K562 (cell line): ENCODE measurements at regions not wholly inside any gene's neighbourhood (a gene's known extent, or its start where the extent isn't known, plus 50 kb on each side); places are given as distances from the start of the nearest gene placed in this dataset.

ENCODE experiments used
- ATAC-seq: fragments of 200-7000 bp; cut with Tn5 transposase; 3 replicates; pipeline ENCODE4 v1.9.1; 2020; ENCODE audit warnings: moderate library complexity
- BruUV-seq: library from RNA; stranded (reverse); fragments of 400-500 nt; replicated peaks from 2 replicates; lab custom pipeline; 2021; lab: Mats Ljungman, UMichigan
- CTCF ChIA-PET: fragments of 300-600 bp; formaldehyde crosslinking; extraction: SDS; loops from one replicate; lab custom pipeline; 2021; ENCODE audit warnings: low intra/inter-chr PET ratio; lab: Yijun Ruan, JAX
- POLR2A ChIA-PET: fragments of 300-600, 350-650 bp; sonication (Branson Sonifier 250); formaldehyde crosslinking; extraction: SDS; loops from one replicate; lab custom pipeline; 2021; ENCODE audit warnings: antibody characterized with exemption, inconsistent platforms; lab: Yijun Ruan, JAX
- DNase-seq, 4 experiments: peaks; one replicate each; pipeline versions ENCODE4 v3.0.0 to v3.0.0-alpha.2; 2011 to 2018; ENCODE audit warnings: low spot score in 3 of 4, mixed read lengths in 3 of 4; ENCODE audit errors: extremely low read depth in 1 of 4
- FAIRE-seq: peaks from 2 replicates; lab custom pipeline; 2011; peaks lifted over from hg19 to GRCh38; lab: Jason Lieb, UNC
- H2AFZ ChIP-seq: 2 replicates; pipeline ENCODE4 v1.6.0; 2011; ENCODE audit warnings: low read depth, low read length, control low read depth, inconsistent platforms
- H3K27ac ChIP-seq: fragments of 200-600 bp; 3 replicates; pipeline ENCODE4 v1.8.0; 2011; ENCODE audit warnings: low read depth, mild to moderate bottlenecking, control low read depth, inconsistent platforms, low read length, moderate library complexity, mixed read lengths; ENCODE audit errors: extremely low read depth
- H3K27me3 ChIP-seq, 2 experiments: fragments of 300-600 bp in 1 of 2; 2 replicates in 1 of 2; 3 replicates in 1 of 2; pipeline versions ENCODE4 v1.6.0 to v1.8.0; 2011; ENCODE audit warnings: inconsistent platforms in 2 of 2, low read length in 2 of 2, mild to moderate bottlenecking in 1 of 2, mixed read lengths in 1 of 2, moderate library complexity in 1 of 2; ENCODE audit not compliant: control insufficient read depth in 2 of 2, insufficient read depth in 2 of 2
- H3K36me3 ChIP-seq: fragments of 300-600 bp; 3 replicates; pipeline ENCODE4 v1.8.0; 2011; ENCODE audit warnings: mild to moderate bottlenecking, low read length, inconsistent platforms; ENCODE audit not compliant: control insufficient read depth, insufficient read depth
- H3K4me1 ChIP-seq, 2 experiments: fragments of 200-600 bp in 1 of 2; replicated peaks in 1 of 2; 2 replicates in 1 of 2; 3 replicates in 1 of 2; pipeline versions ENCODE4 v1.5.1 to v1.8.0; 2011; ENCODE audit warnings: inconsistent platforms in 2 of 2, low read length in 2 of 2, mild to moderate bottlenecking in 1 of 2, mixed read lengths in 1 of 2, moderate library complexity in 1 of 2; ENCODE audit not compliant: control insufficient read depth in 2 of 2, insufficient read depth in 2 of 2
- H3K4me2 ChIP-seq: 2 replicates; pipeline ENCODE4 v1.6.1; 2011; ENCODE audit warnings: low read length, control low read depth, inconsistent platforms, mixed read lengths; ENCODE audit not compliant: insufficient read depth
- H3K4me3 ChIP-seq: fragments of 200-600 bp; sonication (generic), shearing (Covaris generic); 2 replicates; pipeline ENCODE4 v1.5.1; 2016; ENCODE audit warnings: control low read depth, inconsistent platforms
- H3K79me2 ChIP-seq: fragments of 200-600 bp; 3 replicates; pipeline ENCODE4 v1.8.0; 2011; ENCODE audit warnings: low read length, inconsistent platforms; ENCODE audit not compliant: control insufficient read depth, insufficient read depth
- H3K9ac ChIP-seq, 2 experiments: 2 replicates each; pipeline versions ENCODE4 v1.6.0 to v1.6.1; 2011; ENCODE audit warnings: low read depth in 2 of 2, low read length in 2 of 2, control low read depth in 1 of 2, inconsistent platforms in 1 of 2, mild to moderate bottlenecking in 1 of 2, mixed read lengths in 1 of 2; ENCODE audit not compliant: insufficient read depth in 1 of 2
- H3K9me1 ChIP-seq: one replicate; pipeline ENCODE4 v1.6.0; 2011; ENCODE audit warnings: inconsistent platforms, mild to moderate bottlenecking, low read length, moderate library complexity; ENCODE audit not compliant: control insufficient read depth, insufficient read depth
- H3K9me3 ChIP-seq: replicated peaks from 2 replicates; pipeline ENCODE4 v1.5.1; 2011; ENCODE audit warnings: low read depth, low read length, inconsistent platforms; ENCODE audit not compliant: control insufficient read depth, insufficient read depth
- H4K20me1 ChIP-seq: replicated peaks from 2 replicates; pipeline ENCODE4 v1.6.1; 2011; ENCODE audit warnings: low read length, inconsistent platforms, mixed read lengths; ENCODE audit not compliant: control insufficient read depth, insufficient read depth
- CBFA2T2 ChIP-seq: fragments of 450-650 bp; conservative IDR thresholded peaks from 2 replicates; pipeline ENCODE4 v1.6.1; 2017; ENCODE audit warnings: mild to moderate bottlenecking
- CREBBP ChIP-seq: IDR thresholded peaks from one replicate; pipeline ENCODE4 v1.6.1; 2012; ENCODE audit warnings: low read depth, mild to moderate bottlenecking, control low read depth, inconsistent platforms, low read length
- RFX1 ChIP-seq: fragments of 450-650 bp; IDR thresholded peaks from 2 replicates; pipeline ENCODE4 v1.6.1; 2016; ENCODE audit warnings: mild to moderate bottlenecking, moderate library complexity
- ZNF431 ChIP-seq: sonication (generic); formaldehyde crosslinking; IDR thresholded peaks from 2 replicates; pipeline ENCODE4 v1.8.0; 2022; ENCODE audit warnings: mild to moderate bottlenecking, missing genetic modification reagents
- WGBS: fragments of 100-300 bp; shearing (Covaris generic); methylation state at CpG from one replicate; pipeline ENCODE4 v1.1.6; 2016; ENCODE audit warnings: low coverage, mixed read lengths; ENCODE audit not compliant: insufficient coverage; ENCODE audit errors: missing lambda C conversion rate; 5-methylcytosine and 5-hydroxymethylcytosine counted together
- in situ Hi-C: fragments of 300-500 bp; cut with MboI; formaldehyde crosslinking; loops from 4 replicates; pipeline ENCODE4 v1.15.0; 2018; ENCODE audit warnings: inconsistent platforms, mixed read lengths
- intact Hi-C: fragments of 100-400 bp; cut with micrococcal nuclease; formaldehyde crosslinking; loops from 2 replicates; pipeline ENCODE4 v1.14.2; 2022
- TF ChIP-seq, protein P1 (sequence below): fragments of 200-400 bp; formaldehyde crosslinking; IDR thresholded peaks from 2 replicates; pipeline ENCODE4 v1.6.1; 2017; ENCODE audit warnings: mild to moderate bottlenecking, low read depth, low read length, moderate library complexity
- TF ChIP-seq, protein P2 (sequence below): fragments of 450-650 bp; formaldehyde crosslinking; IDR thresholded peaks from 2 replicates; pipeline ENCODE4 v1.4.0; 2022; ENCODE audit warnings: mild to moderate bottlenecking, moderate library complexity

DNA sequence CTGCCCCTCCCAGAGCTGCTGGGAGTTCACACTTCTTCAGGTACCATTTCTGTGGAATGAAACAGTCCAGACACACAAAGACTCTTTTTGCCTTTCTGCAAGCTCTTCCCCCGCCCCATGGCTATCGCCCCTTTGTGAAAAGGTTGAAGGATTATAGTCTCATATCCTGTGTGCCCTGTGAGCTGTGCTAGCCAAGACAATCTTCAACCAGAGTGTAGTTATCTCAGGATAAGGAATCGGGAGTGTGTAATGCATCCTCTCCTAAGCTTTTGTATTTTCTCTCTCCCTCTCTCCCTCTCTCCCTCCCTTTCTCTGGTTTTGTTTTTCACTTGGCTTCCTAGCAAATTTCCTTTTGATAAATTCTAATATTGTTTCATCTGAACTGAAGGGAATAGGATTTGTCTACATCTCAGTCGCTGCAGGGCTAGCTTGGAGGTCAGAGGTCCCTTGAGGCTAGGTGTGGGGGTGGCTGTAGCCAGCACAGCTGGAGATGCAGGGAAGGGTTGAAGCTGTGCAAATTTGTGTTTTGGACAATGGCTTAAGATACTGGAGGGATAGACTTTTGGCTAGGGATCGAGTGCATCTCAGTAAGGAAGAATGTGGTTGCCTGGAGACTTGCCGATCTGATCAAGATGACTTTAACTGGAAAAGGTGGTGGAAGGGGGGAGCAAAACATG lies 74.6 kb upstream of the NALF2 start:
- Histone ChIP-seq H3K79me2 (no peaks in the 10 kb centered on the region), H3K27me3 (no peaks in the 10 kb centered on the region), H3K9me1 (no peaks in the 10 kb centered on the region), H2AFZ (no peak overlapping the region), H4K20me1 (no peaks in the 10 kb centered on the region), H3K9me3 (no peaks in the 10 kb centered on the region), H3K9ac (no peak overlapping the region), H3K4me2 (no peak overlapping the region), H3K4me3 (no peak overlapping the region), H3K4me1 (no peaks in the 10 kb centered on the region), H3K36me3 (no peaks in the 10 kb centered on the region), H3K27ac (no peak overlapping the region)
- no peak for ATAC-seq
- BruUV-seq: no TSS peak
- intact Hi-C loops (loop anchor here (10.0 kb wide), 1 partner anchor 605 kb away; no protein-coding TSS in a partner anchor), in situ Hi-C loops (no loop called here)
- POLR2A ChIA-PET: interaction anchor here (1.0 kb wide), 1 partner anchor 15 kb away, joined by 3 read pairs; no protein-coding TSS in a partner anchor
- TF ChIP-seq CREBBP (no peak), ZNF431 (CRISPR knock-in tag) (no peak), RFX1 (no peak), CBFA2T2 (no peak)
- TF ChIP-seq, protein P1, sequence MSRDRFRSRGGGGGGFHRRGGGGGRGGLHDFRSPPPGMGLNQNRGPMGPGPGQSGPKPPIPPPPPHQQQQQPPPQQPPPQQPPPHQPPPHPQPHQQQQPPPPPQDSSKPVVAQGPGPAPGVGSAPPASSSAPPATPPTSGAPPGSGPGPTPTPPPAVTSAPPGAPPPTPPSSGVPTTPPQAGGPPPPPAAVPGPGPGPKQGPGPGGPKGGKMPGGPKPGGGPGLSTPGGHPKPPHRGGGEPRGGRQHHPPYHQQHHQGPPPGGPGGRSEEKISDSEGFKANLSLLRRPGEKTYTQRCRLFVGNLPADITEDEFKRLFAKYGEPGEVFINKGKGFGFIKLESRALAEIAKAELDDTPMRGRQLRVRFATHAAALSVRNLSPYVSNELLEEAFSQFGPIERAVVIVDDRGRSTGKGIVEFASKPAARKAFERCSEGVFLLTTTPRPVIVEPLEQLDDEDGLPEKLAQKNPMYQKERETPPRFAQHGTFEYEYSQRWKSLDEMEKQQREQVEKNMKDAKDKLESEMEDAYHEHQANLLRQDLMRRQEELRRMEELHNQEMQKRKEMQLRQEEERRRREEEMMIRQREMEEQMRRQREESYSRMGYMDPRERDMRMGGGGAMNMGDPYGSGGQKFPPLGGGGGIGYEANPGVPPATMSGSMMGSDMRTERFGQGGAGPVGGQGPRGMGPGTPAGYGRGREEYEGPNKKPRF: no peak
- TF ChIP-seq, protein P2, sequence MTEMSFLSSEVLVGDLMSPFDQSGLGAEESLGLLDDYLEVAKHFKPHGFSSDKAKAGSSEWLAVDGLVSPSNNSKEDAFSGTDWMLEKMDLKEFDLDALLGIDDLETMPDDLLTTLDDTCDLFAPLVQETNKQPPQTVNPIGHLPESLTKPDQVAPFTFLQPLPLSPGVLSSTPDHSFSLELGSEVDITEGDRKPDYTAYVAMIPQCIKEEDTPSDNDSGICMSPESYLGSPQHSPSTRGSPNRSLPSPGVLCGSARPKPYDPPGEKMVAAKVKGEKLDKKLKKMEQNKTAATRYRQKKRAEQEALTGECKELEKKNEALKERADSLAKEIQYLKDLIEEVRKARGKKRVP (CRISPR knock-in tag): no peak
- no peak for FAIRE-seq
- 0% methylated on average over 5 of the region's 6 CpGs for WGBS
- no peak for DNase-seq
- CTCF ChIA-PET: no interaction called here
